Activated CD4-positive, alpha-beta T cell treated with anti-CD3 and anti-CD28 coated beads, Interleukin-2, amount 50 U/mL, for 1 hour (primary cell): ENCODE measurements at regions not wholly inside any gene's neighbourhood (a gene's known extent, or its start where the extent isn't known, plus 50 kb on each side); places are given as distances from the start of the nearest gene placed in this dataset.

Source experiments
- DNase-seq: peaks from one replicate; pipeline ENCODE4 v3.0.0-alpha.2; 2020

- no peak for DNase-seq
Measured at GRCh38 chr1:39141925-39142324, 62.6 kb upstream of the MACF1 start.

- no peak for DNase-seq
Measured at GRCh38 chr1:39142401-39143060, 62.0 kb upstream of the MACF1 start.

- no peak for DNase-seq
Measured at GRCh38 chr1:39144924-39145323, 59.6 kb upstream of the MACF1 start.

GRCh38 chr1:39145331-39145965 is 59.0 kb upstream of the MACF1 start:
- no peak for DNase-seq

GRCh38 chr1:39146681-39147080 is 57.8 kb upstream of the MACF1 start:
- no peak for DNase-seq

- no peak for DNase-seq
Measured at GRCh38 chr1:39147099-39148025, 57.1 kb upstream of the MACF1 start.

- DNase-seq, result no peak
Measured at GRCh38 chr1:39148942-39149341, 55.6 kb upstream of the MACF1 start.

- DNase-seq, result no peak
Measured at GRCh38 chr1:39149509-39149908, 55.0 kb upstream of the MACF1 start.

GRCh38 chr1:39150779-39151178 is 53.7 kb upstream of the MACF1 start:
- no peak for DNase-seq

GRCh38 chr1:39151267-39151666 is 53.2 kb upstream of the MACF1 start:
- DNase-seq, result no peak

- no peak for DNase-seq
Measured at GRCh38 chr1:39152923-39153322, 51.6 kb upstream of the MACF1 start.

GRCh38 chr1:39153684-39154083 is 50.8 kb upstream of the MACF1 start:
- no peak for DNase-seq

- no peak for DNase-seq
Measured at GRCh38 chr1:39154553-39155421, 49.7 kb upstream of the MACF1 start.
